Left kidney (tissue), 1 donor: ENCODE measurements at regions not wholly inside any gene's neighbourhood (a gene's known extent, or its start where the extent isn't known, plus 50 kb on each side); places are given as distances from the start of the nearest gene placed in this dataset.

Source experiments
- DNase-seq: peaks from one replicate; pipeline ENCODE4 v3.0.0-alpha.2; 2013

- DNase-seq, result no peak
Measured at GRCh38 chr13:44181931-44182330, 191.7 kb upstream of the SERP2 start.

GRCh38 chr13:44184740-44185139 lies 188.9 kb upstream of the SERP2 start:
- DNase-seq, result no peak

- no peak for DNase-seq
Measured at GRCh38 chr13:44188257-44188656, 185.4 kb upstream of the SERP2 start.

- DNase-seq, result no peak
Measured at GRCh38 chr13:44189085-44189484, 184.5 kb upstream of the SERP2 start.

- DNase-seq, result no peak
Measured at GRCh38 chr13:44191103-44191502, 182.5 kb upstream of the SERP2 start.

GRCh38 chr13:44191504-44192171 lies 182.0 kb upstream of the SERP2 start:
- DNase-seq, result peak; percentile 57

- DNase-seq, result no peak
Measured at GRCh38 chr13:44193731-44194130, 179.9 kb upstream of the SERP2 start.

- no peak for DNase-seq
Measured at GRCh38 chr13:44195245-44195644, 178.4 kb upstream of the SERP2 start.

GRCh38 chr13:44196196-44196751 lies 177.3 kb upstream of the SERP2 start:
- DNase-seq, result no peak

GRCh38 chr13:44197791-44198770 lies 175.5 kb upstream of the SERP2 start:
- DNase-seq, result no peak

GRCh38 chr13:44198826-44199225 lies 174.8 kb upstream of the SERP2 start:
- DNase-seq, result no peak

GRCh38 chr13:44199627-44200207 lies 173.9 kb upstream of the SERP2 start:
- no peak for DNase-seq

GRCh38 chr13:44206434-44206833 lies 167.2 kb upstream of the SERP2 start:
- no peak for DNase-seq

GRCh38 chr13:44207476-44207875 lies 166.1 kb upstream of the SERP2 start:
- DNase-seq, result no peak

GRCh38 chr13:44210525-44210924 lies 163.1 kb upstream of the SERP2 start:
- no peak for DNase-seq

GRCh38 chr13:44211286-44211685 lies 162.3 kb upstream of the SERP2 start:
- DNase-seq, result no peak

- no peak for DNase-seq
Measured at GRCh38 chr13:44211704-44212346, 161.8 kb upstream of the SERP2 start.

- no peak for DNase-seq
Measured at GRCh38 chr13:44212633-44213396, 160.8 kb upstream of the SERP2 start.

GRCh38 chr13:44218501-44219240 lies 155.0 kb upstream of the SERP2 start:
- DNase-seq, result no peak
